Sigmoid colon (tissue), 6 donors: ENCODE measurements at regions not wholly inside any gene's neighbourhood (a gene's known extent, or its start where the extent isn't known, plus 50 kb on each side); places are given as distances from the start of the nearest gene placed in this dataset.

Experiments
- DNase-seq: peaks from one replicate; pipeline ENCODE4 v3.0.0-alpha.2; 2019
- H3K27ac ChIP-seq, 4 donors: fragments of 200-600 bp; sonication (generic); one replicate each; pipeline ENCODE4 v1.5.1; 2016 to 2019; ENCODE audit warnings: mild to moderate bottlenecking in 1 of 4
- H3K27me3 ChIP-seq, 3 donors: fragments of 200-600 bp; sonication (generic); one replicate each; pipeline ENCODE4 v1.5.1; 2019; ENCODE audit warnings: mild to moderate bottlenecking in 1 of 3
- H3K36me3 ChIP-seq, 4 donors: fragments of 200-600 bp; sonication (generic); one replicate each; pipeline ENCODE4 v1.5.1; 2016 to 2019
- H3K4me1 ChIP-seq, 4 donors: fragments of 200-600 bp; sonication (generic); one replicate each; pipeline ENCODE4 v1.5.1; 2017 to 2019
- H3K4me3 ChIP-seq, 4 donors: fragments of 200-600 bp; sonication (generic); one replicate each; pipeline ENCODE4 v1.5.1; 2017 to 2019; ENCODE audit warnings: mild to moderate bottlenecking in 2 of 4, moderate library complexity in 1 of 4
- H3K9me3 ChIP-seq, 4 donors: fragments of 200-600 bp in 3 of 4; sonication (generic) in 3 of 4; one replicate each; pipeline versions ENCODE4 v1.5.1 to v1.6.1; 2013 to 2019
- EP300 ChIP-seq, 4 donors: sonication (generic); formaldehyde crosslinking; IDR thresholded peaks; one replicate each; pipeline ENCODE4 v1.6.1; 2017; ENCODE audit warnings: antibody characterized with exemption in 4 of 4
- POLR2A ChIP-seq, 2 donors: fragments of 450-650 bp; IDR thresholded peaks; one replicate each; pipeline ENCODE4 v1.6.1; 2016; ENCODE audit warnings: antibody characterized with exemption in 2 of 2, mild to moderate bottlenecking in 2 of 2, moderate library complexity in 2 of 2
- POLR2AphosphoS5 ChIP-seq, 4 donors: sonication (generic); formaldehyde crosslinking; IDR thresholded peaks; one replicate each; pipeline ENCODE4 v1.6.1; 2017; ENCODE audit warnings: antibody characterized with exemption in 4 of 4
- WGBS, 2 donors: extraction: QIAGEN DNeasy Blood & Tissue Kit; methylation state at CpG; one replicate each; pipeline ENCODE4 v1.1.7; 2013; 5-methylcytosine and 5-hydroxymethylcytosine counted together
- intact Hi-C: fragments of 100-400 bp; cut with DNase I; formaldehyde crosslinking; loops from one replicate; pipeline ENCODE4 v1.15.1; 2023
- TF ChIP-seq, protein P1 (sequence below), 4 experiments: fragments of 450-650 bp in 3 of 4; fragments of 200-600 bp in 1 of 4; IDR thresholded peaks; one replicate each; pipeline ENCODE4 v1.5.1; 2016 to 2019; ENCODE audit warnings: antibody characterized with exemption in 4 of 4, mild to moderate bottlenecking in 3 of 4, moderate library complexity in 2 of 4
- donor health status: healthy with polysubstance abuse.
- donor health status: healthy.

DNA sequence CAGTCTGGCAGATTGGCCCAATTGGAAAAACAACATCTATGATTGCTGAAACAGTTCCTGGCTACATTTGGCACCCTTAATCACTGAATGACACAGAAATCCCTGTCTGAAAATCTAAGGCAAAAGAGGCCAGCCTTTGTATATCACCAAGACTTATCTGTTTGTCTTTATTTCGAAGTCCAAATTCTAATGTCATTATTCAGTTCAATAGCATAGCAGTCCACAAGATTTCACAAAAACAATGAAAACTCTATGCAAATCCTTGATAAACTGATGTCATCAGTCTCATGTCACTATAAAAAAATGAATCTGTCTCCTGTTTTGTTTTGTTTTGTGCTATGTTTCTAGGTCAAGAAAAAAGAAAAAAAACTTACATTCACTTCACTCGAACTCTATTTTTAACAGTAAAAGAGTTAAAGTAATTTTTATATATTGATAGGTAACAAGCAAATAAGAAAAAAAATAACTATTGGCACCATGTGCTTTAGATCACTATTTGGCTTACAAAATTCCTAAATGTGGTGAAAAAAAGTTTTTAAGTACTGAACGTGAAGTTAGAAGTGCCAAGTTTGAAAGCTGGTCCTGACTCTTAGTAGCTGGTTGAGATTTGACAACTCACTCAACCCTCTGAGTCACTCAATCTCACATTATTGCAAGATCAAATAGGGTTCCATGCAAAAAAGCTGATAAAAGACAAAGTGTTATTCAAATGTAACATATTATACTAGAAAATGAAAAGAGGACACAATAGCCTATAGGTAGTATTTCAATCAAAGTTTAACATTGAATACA is 359.3 kb downstream of the IRS1 start:
- TF ChIP-seq, protein P1, sequence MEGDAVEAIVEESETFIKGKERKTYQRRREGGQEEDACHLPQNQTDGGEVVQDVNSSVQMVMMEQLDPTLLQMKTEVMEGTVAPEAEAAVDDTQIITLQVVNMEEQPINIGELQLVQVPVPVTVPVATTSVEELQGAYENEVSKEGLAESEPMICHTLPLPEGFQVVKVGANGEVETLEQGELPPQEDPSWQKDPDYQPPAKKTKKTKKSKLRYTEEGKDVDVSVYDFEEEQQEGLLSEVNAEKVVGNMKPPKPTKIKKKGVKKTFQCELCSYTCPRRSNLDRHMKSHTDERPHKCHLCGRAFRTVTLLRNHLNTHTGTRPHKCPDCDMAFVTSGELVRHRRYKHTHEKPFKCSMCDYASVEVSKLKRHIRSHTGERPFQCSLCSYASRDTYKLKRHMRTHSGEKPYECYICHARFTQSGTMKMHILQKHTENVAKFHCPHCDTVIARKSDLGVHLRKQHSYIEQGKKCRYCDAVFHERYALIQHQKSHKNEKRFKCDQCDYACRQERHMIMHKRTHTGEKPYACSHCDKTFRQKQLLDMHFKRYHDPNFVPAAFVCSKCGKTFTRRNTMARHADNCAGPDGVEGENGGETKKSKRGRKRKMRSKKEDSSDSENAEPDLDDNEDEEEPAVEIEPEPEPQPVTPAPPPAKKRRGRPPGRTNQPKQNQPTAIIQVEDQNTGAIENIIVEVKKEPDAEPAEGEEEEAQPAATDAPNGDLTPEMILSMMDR (IDR thresholded peaks at IDR 0.05), result no peak
- TF ChIP-seq EP300 (IDR thresholded peaks at IDR 0.05), result no peak
- no peak for TF ChIP-seq POLR2AphosphoS5 (IDR thresholded peaks at IDR 0.05)
- TF ChIP-seq POLR2A (IDR thresholded peaks at IDR 0.05), result no peak
- no peak overlapping the region for H3K27ac ChIP-seq
- H3K4me3 ChIP-seq, result no peak overlapping the region
- no peak for DNase-seq
- H3K27me3 ChIP-seq, result no peaks in the 10 kb centered on the region
- no peaks in the 10 kb centered on the region for H3K36me3 ChIP-seq
- H3K9me3 ChIP-seq, result no peaks in the 10 kb centered on the region
- intact Hi-C loops, result no loop called here
- 74 to 77% methylated on average over 3 of the region's 3 CpGs for whole genome bisulfite sequencing, 2 donors
- no peaks in the 10 kb centered on the region for H3K4me1 ChIP-seq

- Histone ChIP-seq H3K27ac (no peak overlapping the region), H3K9me3 (no peaks in the 10 kb centered on the region), H3K27me3 (no peaks in the 10 kb centered on the region), H3K36me3 (no peaks in the 10 kb centered on the region), H3K4me3 (no peak overlapping the region), H3K4me1 (no peaks in the 10 kb centered on the region)
- no peak for DNase-seq
- TF ChIP-seq POLR2AphosphoS5 (IDR thresholded peaks at IDR 0.05), result no peak
- no peak for TF ChIP-seq EP300 (IDR thresholded peaks at IDR 0.05)
- TF ChIP-seq, protein P1 (IDR thresholded peaks at IDR 0.05), result no peak
- TF ChIP-seq POLR2A (IDR thresholded peaks at IDR 0.05), result no peak
- intact Hi-C loops, result no loop called here
- WGBS, 2 donors, result 82 to 86% methylated on average over 6 of the region's 6 CpGs
Measured at GRCh38 chr2:226439337-226439736, 360.3 kb downstream of the IRS1 start.

- TF ChIP-seq POLR2A (IDR thresholded peaks at IDR 0.05) (no peak), EP300 (IDR thresholded peaks at IDR 0.05) (no peak), POLR2AphosphoS5 (IDR thresholded peaks at IDR 0.05) (no peak)
- TF ChIP-seq, protein P1 (IDR thresholded peaks at IDR 0.05), result no peak
- DNase-seq, result no peak
- H3K36me3 ChIP-seq, result no peaks in the 10 kb centered on the region
- intact Hi-C loops, result no loop called here
- no peaks in the 10 kb centered on the region for H3K4me1 ChIP-seq
- no peak overlapping the region for H3K27ac ChIP-seq
- WGBS, 2 donors, result 83 to 87% methylated on average over 5 of the region's 5 CpGs
- H3K27me3 ChIP-seq, result no peaks in the 10 kb centered on the region
- H3K9me3 ChIP-seq, result no peaks in the 10 kb centered on the region
- no peak overlapping the region for H3K4me3 ChIP-seq
Measured at GRCh38 chr2:226435146-226435545, 364.5 kb downstream of the IRS1 start.

DNA sequence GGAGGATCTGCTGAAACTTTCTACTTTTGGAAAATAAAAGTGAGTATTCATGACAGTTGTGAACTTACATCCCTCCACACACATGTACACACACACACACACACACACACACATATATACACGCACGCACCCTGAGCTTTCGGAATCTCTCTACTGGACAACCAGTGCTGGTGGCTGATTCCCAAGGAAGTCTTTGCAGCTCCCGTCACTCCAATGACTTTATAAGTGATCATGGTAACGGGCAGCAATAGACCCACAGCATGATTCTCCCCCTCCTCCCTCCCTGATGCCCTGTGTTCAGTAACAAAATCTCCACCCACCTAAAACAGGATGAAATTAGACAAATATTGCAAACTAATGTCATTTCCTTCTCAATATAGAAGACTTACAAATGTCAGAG is 364.9 kb downstream of the IRS1 start:
- 71 to 74% methylated on average over 5 of the region's 5 CpGs for WGBS, 2 donors
- Histone ChIP-seq H3K27ac (no peak overlapping the region), H3K4me3 (no peak overlapping the region), H3K9me3 (no peaks in the 10 kb centered on the region), H3K36me3 (no peaks in the 10 kb centered on the region), H3K4me1 (no peaks in the 10 kb centered on the region), H3K27me3 (no peaks in the 10 kb centered on the region)
- intact Hi-C loops, result no loop called here
- no peak for DNase-seq
- TF ChIP-seq, protein P1 (IDR thresholded peaks at IDR 0.05), result no peak
- TF ChIP-seq POLR2AphosphoS5 (IDR thresholded peaks at IDR 0.05) (no peak), EP300 (IDR thresholded peaks at IDR 0.05) (no peak), POLR2A (IDR thresholded peaks at IDR 0.05) (no peak)
